Activated CD4-positive, alpha-beta T cell treated with anti-CD3 and anti-CD28 coated beads, Interleukin-2, amount 10 ng/mL, durations not matched to agents 24 days and 14 days (primary cell): ENCODE measurements at regions not wholly inside any gene's neighbourhood (a gene's known extent, or its start where the extent isn't known, plus 50 kb on each side); places are given as distances from the start of the nearest gene placed in this dataset.
"Not testable (repeated sequence)": the region's sequence is repeated elsewhere in the genome, so short reads cannot be mapped to it uniquely, and the experiment has no call there.

Experiments used
- DNase-seq: peaks from one replicate; pipeline ENCODE4 v3.0.0; 2022
- H3K27ac Mint-ChIP-seq: one replicate; pipeline ENCODE4 v1.8.0; 2022; ENCODE audit warnings: mild to moderate bottlenecking, mixed read lengths
- H3K27me3 Mint-ChIP-seq: one replicate; pipeline ENCODE4 v1.8.0; 2022; ENCODE audit warnings: mixed read lengths
- H3K36me3 Mint-ChIP-seq: one replicate; pipeline ENCODE4 v1.8.0; 2022; ENCODE audit warnings: low read depth, mild to moderate bottlenecking, mixed read lengths
- H3K4me1 Mint-ChIP-seq: one replicate; pipeline ENCODE4 v1.8.0; 2021; ENCODE audit warnings: mixed read lengths
- H3K4me3 Mint-ChIP-seq: one replicate; pipeline ENCODE4 v1.8.0; 2022; ENCODE audit warnings: mild to moderate bottlenecking, moderate library complexity, mixed read lengths
- H3K9me3 Mint-ChIP-seq: one replicate; pipeline ENCODE4 v1.8.0; 2021; ENCODE audit warnings: mixed read lengths
- intact Hi-C: fragments of 100-400 bp; cut with micrococcal nuclease; formaldehyde crosslinking; loops from one replicate; pipeline ENCODE4 v1.15.1; 2023

GRCh38 chr6:92231171-92231701, 1188.1 kb downstream of the EPHA7 start:
- Mint-ChIP-seq H3K27me3 (no peaks in the 10 kb centered on the region), H3K9me3 (no peaks in the 10 kb centered on the region), H3K27ac (no peak overlapping the region), H3K36me3 (no peaks in the 10 kb centered on the region), H3K4me3 (no peak overlapping the region), H3K4me1 (no peaks in the 10 kb centered on the region)
- intact Hi-C loops = no loop called here
- DNase-seq = no peak

GRCh38 chr6:92219987-92220386, 1199.4 kb downstream of the EPHA7 start:
- H3K4me3 Mint-ChIP-seq, H3K27me3 Mint-ChIP-seq, DNase-seq, H3K36me3 Mint-ChIP-seq, H3K27ac Mint-ChIP-seq, intact Hi-C loops, H3K9me3 Mint-ChIP-seq, H3K4me1 Mint-ChIP-seq: not testable (repeated sequence)

GRCh38 chr6:92216717-92217116, 1202.6 kb downstream of the EPHA7 start:
- H3K27ac Mint-ChIP-seq = no peak overlapping the region
- intact Hi-C loops = no loop called here
- no peaks in the 10 kb centered on the region for H3K36me3 Mint-ChIP-seq
- DNase-seq = no peak
- H3K4me1 Mint-ChIP-seq = no peaks in the 10 kb centered on the region
- no peak overlapping the region for H3K4me3 Mint-ChIP-seq
- H3K9me3 Mint-ChIP-seq = peaks cover 9% of the 10 kb centered on the region
- no peaks in the 10 kb centered on the region for H3K27me3 Mint-ChIP-seq

- Mint-ChIP-seq H3K27ac (no peak overlapping the region), H3K4me1 (no peaks in the 10 kb centered on the region), H3K9me3 (peaks cover 8% of the 10 kb centered on the region), H3K36me3 (no peaks in the 10 kb centered on the region), H3K27me3 (no peaks in the 10 kb centered on the region), H3K4me3 (no peak overlapping the region)
- DNase-seq = no peak
- intact Hi-C loops = no loop called here
These were observed 1217.7 kb downstream of the EPHA7 start for GRCh38 chr6:92201618-92202017.

GRCh38 chr6:92196325-92196724, 1223.0 kb downstream of the EPHA7 start:
- H3K4me1 Mint-ChIP-seq = no peaks in the 10 kb centered on the region
- DNase-seq = no peak
- no peaks in the 10 kb centered on the region for H3K27me3 Mint-ChIP-seq
- no peak overlapping the region for H3K27ac Mint-ChIP-seq
- no peaks in the 10 kb centered on the region for H3K36me3 Mint-ChIP-seq
- intact Hi-C loops = no loop called here
- H3K4me3 Mint-ChIP-seq = no peak overlapping the region
- no peaks in the 10 kb centered on the region for H3K9me3 Mint-ChIP-seq

GRCh38 chr6:92195796-92196195, 1223.6 kb downstream of the EPHA7 start:
- Mint-ChIP-seq H3K4me3 (no peak overlapping the region), H3K36me3 (no peaks in the 10 kb centered on the region), H3K27me3 (no peaks in the 10 kb centered on the region), H3K4me1 (no peaks in the 10 kb centered on the region), H3K27ac (no peak overlapping the region), H3K9me3 (no peaks in the 10 kb centered on the region)
- DNase-seq = no peak
- intact Hi-C loops = no loop called here

GRCh38 chr6:92188016-92188415, 1231.3 kb downstream of the EPHA7 start:
- Mint-ChIP-seq H3K36me3 (no peaks in the 10 kb centered on the region), H3K4me1 (no peaks in the 10 kb centered on the region), H3K27ac (no peak overlapping the region), H3K27me3 (no peaks in the 10 kb centered on the region), H3K9me3 (no peaks in the 10 kb centered on the region), H3K4me3 (no peak overlapping the region)
- no peak for DNase-seq
- intact Hi-C loops = no loop called here

GRCh38 chr6:92184933-92185332, 1234.4 kb downstream of the EPHA7 start:
- H3K36me3 Mint-ChIP-seq = no peaks in the 10 kb centered on the region
- no peaks in the 10 kb centered on the region for H3K27me3 Mint-ChIP-seq
- H3K27ac Mint-ChIP-seq = no peak overlapping the region
- no peak overlapping the region for H3K4me3 Mint-ChIP-seq
- intact Hi-C loops = no loop called here
- H3K9me3 Mint-ChIP-seq = no peaks in the 10 kb centered on the region
- H3K4me1 Mint-ChIP-seq = no peaks in the 10 kb centered on the region
- no peak for DNase-seq

GRCh38 chr6:92181347-92181746, 1238.0 kb downstream of the EPHA7 start:
- Mint-ChIP-seq H3K36me3 (no peaks in the 10 kb centered on the region), H3K4me1 (no peaks in the 10 kb centered on the region), H3K9me3 (no peaks in the 10 kb centered on the region), H3K4me3 (no peak overlapping the region), H3K27ac (no peak overlapping the region), H3K27me3 (no peaks in the 10 kb centered on the region)
- no peak for DNase-seq
- intact Hi-C loops = no loop called here

GRCh38 chr6:92180090-92180489, 1239.3 kb downstream of the EPHA7 start:
- DNase-seq = no peak
- no peaks in the 10 kb centered on the region for H3K36me3 Mint-ChIP-seq
- H3K9me3 Mint-ChIP-seq = no peaks in the 10 kb centered on the region
- intact Hi-C loops = no loop called here
- H3K4me1 Mint-ChIP-seq = no peaks in the 10 kb centered on the region
- no peak overlapping the region for H3K4me3 Mint-ChIP-seq
- H3K27ac Mint-ChIP-seq = no peak overlapping the region
- H3K27me3 Mint-ChIP-seq = no peaks in the 10 kb centered on the region

- intact Hi-C loops = no loop called here
- no peaks in the 10 kb centered on the region for H3K36me3 Mint-ChIP-seq
- no peaks in the 10 kb centered on the region for H3K4me1 Mint-ChIP-seq
- H3K9me3 Mint-ChIP-seq = no peaks in the 10 kb centered on the region
- no peaks in the 10 kb centered on the region for H3K27me3 Mint-ChIP-seq
- no peak overlapping the region for H3K27ac Mint-ChIP-seq
- no peak for DNase-seq
- H3K4me3 Mint-ChIP-seq = no peak overlapping the region
These were observed 1242.7 kb downstream of the EPHA7 start for GRCh38 chr6:92176666-92177065.

GRCh38 chr6:92174398-92175073, 1244.8 kb downstream of the EPHA7 start:
- Mint-ChIP-seq H3K4me1 (no peaks in the 10 kb centered on the region), H3K9me3 (no peaks in the 10 kb centered on the region), H3K27me3 (no peaks in the 10 kb centered on the region), H3K4me3 (no peak overlapping the region), H3K27ac (no peak overlapping the region), H3K36me3 (no peaks in the 10 kb centered on the region)
- intact Hi-C loops = no loop called here
- no peak for DNase-seq

GRCh38 chr6:92169506-92169905, 1249.9 kb downstream of the EPHA7 start:
- no peaks in the 10 kb centered on the region for H3K36me3 Mint-ChIP-seq
- intact Hi-C loops = no loop called here
- no peaks in the 10 kb centered on the region for H3K4me1 Mint-ChIP-seq
- no peak for DNase-seq
- H3K27ac Mint-ChIP-seq = no peak overlapping the region
- H3K9me3 Mint-ChIP-seq = no peaks in the 10 kb centered on the region
- no peaks in the 10 kb centered on the region for H3K27me3 Mint-ChIP-seq
- no peak overlapping the region for H3K4me3 Mint-ChIP-seq

GRCh38 chr6:92166666-92167065, 1252.7 kb downstream of the EPHA7 start:
- DNase-seq = no peak
- intact Hi-C loops = no loop called here
- Mint-ChIP-seq H3K27me3 (no peaks in the 10 kb centered on the region), H3K9me3 (no peaks in the 10 kb centered on the region), H3K27ac (no peak overlapping the region), H3K4me3 (no peak overlapping the region), H3K4me1 (no peaks in the 10 kb centered on the region), H3K36me3 (no peaks in the 10 kb centered on the region)

GRCh38 chr6:92161953-92162352, 1257.4 kb downstream of the EPHA7 start:
- no peak for DNase-seq
- H3K4me3 Mint-ChIP-seq = no peak overlapping the region
- no peaks in the 10 kb centered on the region for H3K9me3 Mint-ChIP-seq
- no peak overlapping the region for H3K27ac Mint-ChIP-seq
- H3K4me1 Mint-ChIP-seq = no peaks in the 10 kb centered on the region
- H3K36me3 Mint-ChIP-seq = no peaks in the 10 kb centered on the region
- no peaks in the 10 kb centered on the region for H3K27me3 Mint-ChIP-seq
- intact Hi-C loops = no loop called here
